ENCODE measurements at regions not wholly inside any gene's neighbourhood (a gene's known extent, or its start where the extent isn't known, plus 50 kb on each side); places are given as distances from the start of the nearest gene placed in this dataset.
"Not testable (repeated sequence)": the region's sequence is repeated elsewhere in the genome, so short reads cannot be mapped to it uniquely, and the experiment has no call there.

DNA sequence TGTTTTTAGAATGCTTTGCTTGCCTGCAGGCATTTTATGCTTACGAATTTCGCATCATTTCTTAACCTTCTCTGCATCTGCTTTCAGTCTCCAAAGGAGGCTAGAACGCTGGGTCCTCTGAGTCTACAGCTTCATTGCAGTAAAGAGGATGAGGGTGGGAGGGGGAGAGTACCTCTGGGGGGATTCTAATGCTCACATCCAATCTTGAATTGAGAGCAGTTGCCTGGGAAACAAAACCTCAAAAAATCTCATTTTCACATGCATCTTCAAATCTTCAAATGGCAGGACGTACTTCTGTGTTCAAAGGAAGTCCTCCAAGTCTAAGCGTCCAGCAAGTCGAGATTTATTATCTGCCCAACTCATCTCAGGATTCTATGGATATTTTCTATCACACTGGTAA is 100.7 kb upstream of the PRKCQ start:
- DNase-seq (ENCODE audit: extremely low read depth, low read depth) = no peak
- TF ChIP-seq, protein P1, sequence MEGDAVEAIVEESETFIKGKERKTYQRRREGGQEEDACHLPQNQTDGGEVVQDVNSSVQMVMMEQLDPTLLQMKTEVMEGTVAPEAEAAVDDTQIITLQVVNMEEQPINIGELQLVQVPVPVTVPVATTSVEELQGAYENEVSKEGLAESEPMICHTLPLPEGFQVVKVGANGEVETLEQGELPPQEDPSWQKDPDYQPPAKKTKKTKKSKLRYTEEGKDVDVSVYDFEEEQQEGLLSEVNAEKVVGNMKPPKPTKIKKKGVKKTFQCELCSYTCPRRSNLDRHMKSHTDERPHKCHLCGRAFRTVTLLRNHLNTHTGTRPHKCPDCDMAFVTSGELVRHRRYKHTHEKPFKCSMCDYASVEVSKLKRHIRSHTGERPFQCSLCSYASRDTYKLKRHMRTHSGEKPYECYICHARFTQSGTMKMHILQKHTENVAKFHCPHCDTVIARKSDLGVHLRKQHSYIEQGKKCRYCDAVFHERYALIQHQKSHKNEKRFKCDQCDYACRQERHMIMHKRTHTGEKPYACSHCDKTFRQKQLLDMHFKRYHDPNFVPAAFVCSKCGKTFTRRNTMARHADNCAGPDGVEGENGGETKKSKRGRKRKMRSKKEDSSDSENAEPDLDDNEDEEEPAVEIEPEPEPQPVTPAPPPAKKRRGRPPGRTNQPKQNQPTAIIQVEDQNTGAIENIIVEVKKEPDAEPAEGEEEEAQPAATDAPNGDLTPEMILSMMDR (IDR thresholded peaks at IDR 0.05; ENCODE audit: low read depth, low read length, missing control alignments) = no peak
- no peak overlapping the region for H3K4me3 ChIP-seq (replicated peaks; ENCODE audit: low read depth, low read length)

DNA sequence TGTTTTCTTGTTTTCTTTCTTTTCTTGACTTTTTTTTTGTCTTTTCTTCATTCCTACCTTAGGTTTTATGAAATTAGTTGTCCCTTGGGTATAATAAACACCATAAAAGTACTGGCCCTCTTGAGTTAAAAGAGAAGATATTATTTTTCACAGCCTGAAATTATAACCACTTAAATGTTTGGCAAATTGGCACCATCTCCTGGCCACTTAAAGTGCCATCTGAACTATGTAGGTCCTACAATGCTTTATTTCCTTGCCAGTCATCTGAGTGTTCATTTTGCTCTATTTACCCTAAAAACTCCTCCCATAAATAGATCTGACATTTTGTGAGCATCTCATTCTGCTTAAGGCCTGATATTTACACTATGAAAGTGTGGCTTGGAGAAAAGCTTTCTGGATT is 98.9 kb upstream of the PRKCQ start:
- TF ChIP-seq, protein P1 (IDR thresholded peaks at IDR 0.05; ENCODE audit: low read depth, low read length, missing control alignments) = no peak
- H3K4me3 ChIP-seq (replicated peaks; ENCODE audit: low read depth, low read length) = no peak overlapping the region
- no peak for DNase-seq (ENCODE audit: extremely low read depth, low read depth)

DNA sequence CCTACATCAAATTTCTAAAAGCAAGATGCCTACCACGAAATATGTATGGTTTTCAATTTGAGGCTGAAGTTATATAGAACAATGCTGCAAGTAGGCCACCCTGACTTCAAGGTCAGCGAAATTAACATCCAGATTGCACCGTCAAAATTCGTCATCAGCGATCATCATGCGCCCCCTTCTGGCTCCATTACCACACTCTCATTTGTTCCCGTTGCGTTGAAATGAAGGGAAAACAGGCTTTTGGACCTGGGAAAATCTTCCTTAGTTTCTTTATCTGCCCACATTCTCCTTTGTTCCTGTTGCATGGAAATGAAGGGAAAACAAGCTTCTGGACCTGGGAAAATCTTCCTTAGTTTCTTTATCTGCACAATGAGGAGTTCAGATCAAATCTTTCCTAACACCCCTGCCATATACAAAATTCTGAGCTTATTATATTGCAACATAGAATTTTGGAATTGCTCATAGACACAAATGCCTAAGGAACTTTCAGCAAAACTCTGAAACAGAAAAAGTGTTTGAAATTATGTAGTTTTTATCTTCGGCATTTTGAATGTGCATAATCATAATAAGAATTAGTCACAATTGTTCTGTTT is 98.2 kb upstream of the PRKCQ start:
- H3K4me3 ChIP-seq (replicated peaks; ENCODE audit: low read depth, low read length) = no peak overlapping the region
- TF ChIP-seq, protein P1 (IDR thresholded peaks at IDR 0.05; ENCODE audit: low read depth, low read length, missing control alignments) = peak; percentile 64
- no peak for DNase-seq (ENCODE audit: extremely low read depth, low read depth)

DNA sequence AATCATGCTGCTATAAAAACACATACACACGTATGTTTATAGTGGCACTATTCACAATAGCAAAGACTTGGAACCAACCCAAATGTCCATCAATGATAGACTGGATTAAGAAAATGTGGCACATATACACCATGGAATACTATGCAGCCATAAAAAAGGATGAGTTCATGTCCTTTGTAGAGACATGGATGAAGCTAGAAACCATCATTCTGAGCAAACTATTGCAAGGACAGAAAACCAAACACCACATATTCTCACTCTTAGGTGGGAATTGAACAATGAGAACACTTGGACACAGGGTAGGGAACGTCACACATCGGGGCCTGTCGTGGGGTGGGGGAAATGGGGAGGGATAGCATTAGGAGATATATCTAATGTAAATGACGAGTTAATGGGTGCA is 97.1 kb upstream of the PRKCQ start:
- not testable (repeated sequence) for DNase-seq (ENCODE audit: extremely low read depth, low read depth); H3K4me3 ChIP-seq (replicated peaks; ENCODE audit: low read depth, low read length)

DNA sequence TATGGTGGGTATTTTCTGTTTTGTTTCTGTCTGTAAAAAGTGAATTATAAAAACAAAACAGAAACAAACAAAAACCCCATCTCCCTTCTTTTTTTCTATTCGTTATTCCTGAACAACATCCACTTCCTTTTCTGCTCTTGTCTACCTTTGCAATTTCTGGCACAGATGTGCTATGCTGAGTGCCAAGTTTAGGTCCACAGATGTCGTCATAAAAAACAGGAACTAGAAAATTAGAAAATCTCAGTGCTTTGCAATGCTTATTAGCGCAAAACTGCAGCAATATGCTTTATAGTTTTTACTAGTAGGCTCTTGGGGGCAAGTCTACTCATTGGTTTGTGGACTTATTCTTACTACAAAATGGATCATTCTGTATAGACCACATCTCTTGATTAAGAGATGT is 94.2 kb upstream of the PRKCQ start:
- no peak overlapping the region for H3K4me3 ChIP-seq (replicated peaks; ENCODE audit: low read depth, low read length)
- DNase-seq (ENCODE audit: extremely low read depth, low read depth) = no peak
- TF ChIP-seq, protein P1 (IDR thresholded peaks at IDR 0.05; ENCODE audit: low read depth, low read length, missing control alignments) = no peak

DNA sequence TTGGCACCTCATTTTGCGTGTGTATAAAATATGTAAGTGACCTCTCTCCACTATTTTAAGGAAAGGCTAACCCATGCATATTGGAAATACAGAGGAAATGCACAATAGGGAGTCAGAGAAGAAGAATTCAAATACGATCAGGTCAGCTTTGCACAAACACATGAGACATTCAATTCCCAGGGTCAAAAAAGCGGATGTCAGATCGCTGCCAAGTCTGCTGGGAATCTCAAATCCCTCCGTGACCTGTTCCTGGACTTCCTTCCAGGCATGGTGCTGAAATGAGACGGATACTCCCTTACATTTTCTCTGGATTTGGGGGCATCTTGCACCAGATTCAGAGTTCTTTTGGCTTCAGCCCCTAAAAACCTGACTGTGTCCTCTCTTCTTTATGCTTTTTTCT is 91.9 kb upstream of the PRKCQ start:
- TF ChIP-seq, protein P1 (IDR thresholded peaks at IDR 0.05; ENCODE audit: low read depth, low read length, missing control alignments) = no peak
- no peak overlapping the region for H3K4me3 ChIP-seq (replicated peaks; ENCODE audit: low read depth, low read length)
- DNase-seq (ENCODE audit: extremely low read depth, low read depth) = no peak

DNA sequence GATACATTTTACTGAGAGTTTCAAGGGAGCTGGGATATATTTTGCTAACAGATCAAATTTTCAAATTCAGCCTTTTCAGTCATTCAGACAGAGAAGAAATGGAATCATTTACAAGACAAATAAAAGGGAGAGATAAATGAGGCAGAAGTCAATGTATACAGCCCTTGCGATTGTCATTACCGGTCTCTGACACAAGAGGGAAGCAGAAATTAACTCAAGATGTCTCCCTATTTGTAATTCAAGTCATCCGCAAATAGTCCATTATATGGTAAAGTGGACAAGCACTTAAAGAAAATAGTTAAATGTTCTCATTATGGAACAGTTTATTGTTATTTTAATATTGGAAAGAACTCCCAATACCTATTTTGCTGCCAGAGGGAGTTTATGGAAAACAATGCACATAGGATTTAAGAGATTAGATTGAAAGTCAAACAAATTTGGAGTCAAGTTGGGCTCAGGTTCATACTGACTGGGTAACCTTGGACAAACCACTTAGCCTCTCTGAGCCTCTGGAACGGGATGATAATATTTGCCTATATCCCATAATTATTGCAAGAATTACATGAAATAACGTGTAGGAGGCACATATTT is 89.3 kb upstream of the PRKCQ start:
- no peak overlapping the region for H3K4me3 ChIP-seq (replicated peaks; ENCODE audit: low read depth, low read length)
- peak; percentile 37 for DNase-seq (ENCODE audit: extremely low read depth, low read depth)
- TF ChIP-seq, protein P1 (IDR thresholded peaks at IDR 0.05; ENCODE audit: low read depth, low read length, missing control alignments) = peak; percentile 57

All from HFF-Myc (cell line).